MM.1S (cell line): ENCODE measurements at regions not wholly inside any gene's neighbourhood (a gene's known extent, or its start where the extent isn't known, plus 50 kb on each side); places are given as distances from the start of the nearest gene placed in this dataset.

Experiments used
- DNase-seq: peaks from one replicate; pipeline ENCODE4 v3.0.0-alpha.2; 2015
- H2AFZ ChIP-seq: fragments of 300-600 bp; sonication (generic); 2 replicates; pipeline ENCODE4 v1.6.0; 2016; ENCODE audit warnings: antibody characterized with exemption, low read length
- H3F3A ChIP-seq: fragments of 300-600 bp; sonication (generic); 2 replicates; pipeline ENCODE4 v1.6.1; 2016; ENCODE audit warnings: mild to moderate bottlenecking, antibody characterized with exemption, low read length, moderate library complexity, mixed read lengths; ENCODE audit not compliant: insufficient read depth
- H3K27ac ChIP-seq: fragments of 300-600 bp; sonication (generic); 2 replicates; pipeline ENCODE4 v1.5.1; 2016; ENCODE audit warnings: mild to moderate bottlenecking, low read length
- H3K27me3 ChIP-seq: fragments of 300-600 bp; sonication (generic); replicated peaks from 2 replicates; pipeline ENCODE4 v1.6.0; 2016; ENCODE audit warnings: low read length; ENCODE audit not compliant: insufficient read depth
- H3K36me3 ChIP-seq: fragments of 300-600 bp; sonication (generic); replicated peaks from 2 replicates; pipeline ENCODE4 v1.6.1; 2016; ENCODE audit warnings: mild to moderate bottlenecking, low read length, mixed read lengths; ENCODE audit not compliant: insufficient read depth
- H3K4me1 ChIP-seq: fragments of 300-600 bp; sonication (generic); 2 replicates; pipeline ENCODE4 v1.6.1; 2016; ENCODE audit warnings: low read length, mixed read lengths
- H3K4me2 ChIP-seq: fragments of 300-600 bp; sonication (generic); 2 replicates; pipeline ENCODE4 v1.6.0; 2016; ENCODE audit warnings: low read depth, low read length
- H3K4me3 ChIP-seq: fragments of 300-600 bp; sonication (generic); 2 replicates; pipeline ENCODE4 v1.5.1; 2016; ENCODE audit warnings: low read length, mixed read lengths
- H3K79me2 ChIP-seq: fragments of 300-600 bp; sonication (generic); 2 replicates; pipeline ENCODE4 v1.6.1; 2016; ENCODE audit warnings: mixed run types, low read length, mixed read lengths
- H3K9ac ChIP-seq: fragments of 300-600 bp; sonication (generic); 2 replicates; pipeline ENCODE4 v1.6.1; 2016; ENCODE audit warnings: low read length, mixed read lengths
- H3K9me2 ChIP-seq: fragments of 300-600 bp; sonication (generic); replicated peaks from 2 replicates; pipeline ENCODE4 v1.6.1; 2016; ENCODE audit warnings: mild to moderate bottlenecking, low read length, mixed read lengths; ENCODE audit not compliant: insufficient read depth
- H3K9me3 ChIP-seq: fragments of 300-600 bp; sonication (generic); replicated peaks from 2 replicates; pipeline ENCODE4 v1.6.1; 2016; ENCODE audit warnings: mild to moderate bottlenecking, low read length, mixed read lengths; ENCODE audit not compliant: insufficient read depth
- H4K20me1 ChIP-seq: fragments of 300-600 bp; sonication (generic); 2 replicates; pipeline ENCODE4 v1.6.1; 2016; ENCODE audit warnings: mild to moderate bottlenecking, low read length, moderate library complexity, mixed read lengths; ENCODE audit not compliant: insufficient read depth
- CTCF ChIP-seq: fragments of 300-600 bp; sonication (generic); IDR thresholded peaks from 2 replicates; pipeline ENCODE4 v1.5.1; 2016; ENCODE audit warnings: antibody characterized with exemption, low read length, mixed read lengths
- EZH2 ChIP-seq: fragments of 300-600 bp; sonication (generic); optimal IDR thresholded peaks from 2 replicates; pipeline ENCODE3; 2017; ENCODE audit warnings: low read depth, mild to moderate bottlenecking, antibody characterized with exemption, low read length, mixed read lengths
- EZH2phosphoT487 ChIP-seq: fragments of 300-600 bp; sonication (generic); IDR thresholded peaks from 2 replicates; pipeline ENCODE4 v1.6.1; 2018; ENCODE audit warnings: antibody characterized with exemption, low read length

GRCh38 chr11:71118671-71119250, 133.6 kb downstream of the SHANK2 start:
- Histone ChIP-seq H3K27ac (no peak overlapping the region), H3K4me3 (no peak overlapping the region), H3K9me3 (no peaks in the 10 kb centered on the region), H4K20me1 (no peaks in the 10 kb centered on the region), H2AFZ (no peak overlapping the region), H3K4me1 (peaks cover 10% of the 10 kb centered on the region), H3K9me2 (no peaks in the 10 kb centered on the region), H3F3A (peaks cover 10% of the 10 kb centered on the region), H3K27me3 (peaks cover 53% of the 10 kb centered on the region), H3K79me2 (no peaks in the 10 kb centered on the region), H3K36me3 (no peaks in the 10 kb centered on the region), H3K4me2 (no peak overlapping the region), H3K9ac (no peak overlapping the region)
- TF ChIP-seq EZH2phosphoT487 (no peak), EZH2 (no peak), CTCF (no peak)
- DNase-seq: no peak

GRCh38 chr11:71117311-71117710, 135.1 kb downstream of the SHANK2 start:
- no peaks in the 10 kb centered on the region for H3K9me3 ChIP-seq
- H3K4me2 ChIP-seq: no peak overlapping the region
- TF ChIP-seq EZH2 (no peak), CTCF (no peak), EZH2phosphoT487 (no peak)
- H3K36me3 ChIP-seq: no peaks in the 10 kb centered on the region
- peaks cover 12% of the 10 kb centered on the region for H3K4me1 ChIP-seq
- no peak overlapping the region for H2AFZ ChIP-seq
- no peaks in the 10 kb centered on the region for H3K79me2 ChIP-seq
- H3K27ac ChIP-seq: no peak overlapping the region
- peaks cover 68% of the 10 kb centered on the region for H3K27me3 ChIP-seq
- DNase-seq: no peak
- no peak overlapping the region for H3K9ac ChIP-seq
- H3F3A ChIP-seq: peaks cover 10% of the 10 kb centered on the region
- H3K4me3 ChIP-seq: no peak overlapping the region
- no peaks in the 10 kb centered on the region for H3K9me2 ChIP-seq
- H4K20me1 ChIP-seq: no peaks in the 10 kb centered on the region

GRCh38 chr11:71116693-71117040, 135.7 kb downstream of the SHANK2 start:
- H2AFZ ChIP-seq: no peak overlapping the region
- no peak for TF ChIP-seq EZH2phosphoT487
- no peak for TF ChIP-seq EZH2
- TF ChIP-seq CTCF: no peak
- no peaks in the 10 kb centered on the region for H3K9me3 ChIP-seq
- H3K4me3 ChIP-seq: no peak overlapping the region
- no peak overlapping the region for H3K9ac ChIP-seq
- peaks cover 12% of the 10 kb centered on the region for H3K4me1 ChIP-seq
- H3K36me3 ChIP-seq: no peaks in the 10 kb centered on the region
- H3K27ac ChIP-seq: no peak overlapping the region
- H3K4me2 ChIP-seq: no peak overlapping the region
- H3K27me3 ChIP-seq: peaks cover 73% of the 10 kb centered on the region
- H3K9me2 ChIP-seq: no peaks in the 10 kb centered on the region
- H3K79me2 ChIP-seq: no peaks in the 10 kb centered on the region
- no peak for DNase-seq
- no peaks in the 10 kb centered on the region for H4K20me1 ChIP-seq
- H3F3A ChIP-seq: peaks cover 10% of the 10 kb centered on the region
